Heart right ventricle (tissue), 16 donors: ENCODE measurements at regions not wholly inside any gene's neighbourhood (a gene's known extent, or its start where the extent isn't known, plus 50 kb on each side); places are given as distances from the start of the nearest gene placed in this dataset.

ENCODE experiments used
- ATAC-seq, 8 donors: fragments of 200-7000 bp; cut with Tn5 transposase; one replicate each; pipeline ENCODE4 v1.9.1; 2020; ENCODE audit warnings: mild to moderate bottlenecking in 8 of 8, moderate library complexity in 8 of 8, moderate number of reproducible peaks in 1 of 8
- DNase-seq, 2 donors: peaks; one replicate each; pipeline ENCODE4 v3.0.0-alpha.2; 2020
- H3K27ac ChIP-seq, 10 donors: fragments of 200-600 bp; sonication (generic) in 2 of 10; one replicate each; pipeline versions ENCODE4 v1.5.0 to v1.8.0; 2020 to 2022; ENCODE audit warnings: mild to moderate bottlenecking in 3 of 10
- H3K27me3 ChIP-seq, 7 donors: fragments of 200-600 bp; one replicate each; pipeline ENCODE4 v1.8.0; 2021 to 2022; ENCODE audit warnings: mild to moderate bottlenecking in 2 of 7
- H3K36me3 ChIP-seq, 9 donors: fragments of 200-600 bp; sonication (generic) in 1 of 9; one replicate each; pipeline versions ENCODE4 v1.5.0 to v1.8.0; 2020 to 2022; ENCODE audit warnings: mild to moderate bottlenecking in 2 of 9
- H3K4me1 ChIP-seq, 9 donors: fragments of 200-600 bp; sonication (generic) in 1 of 9; one replicate each; pipeline versions ENCODE4 v1.5.0 to v1.8.0; 2020 to 2022; ENCODE audit warnings: mild to moderate bottlenecking in 4 of 9
- H3K4me3 ChIP-seq, 10 donors: fragments of 200-600 bp; sonication (generic) in 2 of 10; one replicate each; pipeline versions ENCODE4 v1.5.0 to v1.8.0; 2020 to 2022; ENCODE audit warnings: mild to moderate bottlenecking in 7 of 10, moderate library complexity in 2 of 10
- H3K9me3 ChIP-seq, 11 donors: fragments of 200-600 bp in 10 of 11; sonication (generic) in 2 of 11; one replicate each; pipeline versions ENCODE4 v1.5.0 to v1.8.0; 2013 to 2022; ENCODE audit warnings: mild to moderate bottlenecking in 2 of 11, control low read depth in 1 of 11, moderate library complexity in 1 of 11
- CTCF ChIP-seq, 9 donors: fragments of 200-600 bp; sonication (generic) in 2 of 9; IDR thresholded peaks; one replicate each; pipeline versions ENCODE4 v1.5.0 to v1.8.0; 2021 to 2022; ENCODE audit warnings: antibody characterized with exemption in 9 of 9, mild to moderate bottlenecking in 5 of 9, moderate library complexity in 1 of 9
- WGBS, 2 donors: extraction: QIAGEN DNeasy Blood & Tissue Kit; methylation state at CpG; one replicate each; pipeline ENCODE4 v1.1.7; 2013; ENCODE audit warnings: inconsistent platforms in 1 of 2; 5-methylcytosine and 5-hydroxymethylcytosine counted together
- intact Hi-C, 10 donors: fragments of 100-400 bp; cut with DNase I; formaldehyde crosslinking; loops; one replicate each; pipeline versions ENCODE4 v1.11.1 to v1.14.2; 2022
- donor health status: Arrhythmogenic right ventricular cardiomyopathy.
- donor health status: ischemic (EF 13 %, LVEDD 7.1; RV severe dilation, severe dysfunction).
- donor health status: healthy with polysubstance abuse.
- donor health status: DM: no; HTN: yes; CAD: no.
- donor health status: DM: no; HTN: no; CAD: no.
- donor health status: ischemic (EF 25% LVEDD 6.9; RV normal size, moderate dysfunction).
- donor health status: ischemic (EF 25% LVEDD 5.7; RV mildly dilated, moderate dysfunction).
- donor health status: healthy.
- donor health status: DM: yes; HTN: yes; CAD: no.
- donor health status: Ischemic cardiomyopathy.
- donor health status: ischemic (EF 35%, LVEDD 5.7; RV mildly dilated, moderate dysfunction).
- donor health status: nonischemic (EF 11% LVEDD 7.7; RV severe dilation, severe dysfunction).
- donor health status: DM: yes; HTN: yes; CAD: no.
- donor health status: PGD.
- donor health status: ischemic (EF 29% LVEDD 5.4; RV normal size, mild dysfunction).
- donor health status: nonischemic (EF 23%, LVEDD 6.1; RV moderate dilation, normal function).

GRCh38 chr4:114320126-114320525 lies 278.5 kb upstream of the UGT8 start:
- 88% methylated on average over 2 of the region's 2 CpGs for WGBS, 2 donors
- H3K4me1 ChIP-seq: no peaks in the 10 kb centered on the region
- no peaks in the 10 kb centered on the region for H3K36me3 ChIP-seq
- no peak overlapping the region for H3K4me3 ChIP-seq
- no peak overlapping the region for H3K27ac ChIP-seq
- H3K27me3 ChIP-seq: no peaks in the 10 kb centered on the region
- peaks cover 0 to 8% (median 0%) of the 10 kb centered on the region in 11 donors for H3K9me3 ChIP-seq
- DNase-seq (no peak), ATAC-seq (no peak)
- no peak for TF ChIP-seq CTCF (IDR thresholded peaks at IDR 0.05)
- intact Hi-C loops: no loop called here

GRCh38 chr4:114321366-114321765 lies 277.2 kb upstream of the UGT8 start:
- DNase-seq: no peak

GRCh38 chr4:114323841-114324240 lies 274.8 kb upstream of the UGT8 start:
- no peak for ATAC-seq
- no peaks in the 10 kb centered on the region for H3K9me3 ChIP-seq
- TF ChIP-seq CTCF (IDR thresholded peaks at IDR 0.05): no peak
- intact Hi-C loops: no loop called here
- DNase-seq: no peak
- H3K36me3 ChIP-seq: no peaks in the 10 kb centered on the region
- no peak overlapping the region for H3K27ac ChIP-seq
- no peak overlapping the region for H3K4me3 ChIP-seq
- WGBS, 2 donors: 40 to 51% methylated on average over 3 of the region's 3 CpGs
- no peaks in the 10 kb centered on the region for H3K27me3 ChIP-seq
- no peaks in the 10 kb centered on the region for H3K4me1 ChIP-seq

More at GRCh38 chr4:114321366-114321765, 277.2 kb upstream of the UGT8 start:
- WGBS, 2 donors: 66 to 77% methylated on average over 3 of the region's 3 CpGs
- no peak overlapping the region for H3K4me3 ChIP-seq
- H3K27ac ChIP-seq: no peak overlapping the region
- intact Hi-C loops: no loop called here
- H3K36me3 ChIP-seq: no peaks in the 10 kb centered on the region
- no peaks in the 10 kb centered on the region for H3K9me3 ChIP-seq
- TF ChIP-seq CTCF (IDR thresholded peaks at IDR 0.05): no peak
- no peak for ATAC-seq
- H3K27me3 ChIP-seq: no peaks in the 10 kb centered on the region
- H3K4me1 ChIP-seq: no peaks in the 10 kb centered on the region

- 40 to 61% methylated on average over 1 of the region's 1 CpG for WGBS, 2 donors
- Histone ChIP-seq H3K27me3 (no peaks in the 10 kb centered on the region), H3K27ac (no peak overlapping the region), H3K36me3 (no peaks in the 10 kb centered on the region), H3K4me3 (no peak overlapping the region), H3K4me1 (no peaks in the 10 kb centered on the region), H3K9me3 (peaks cover 0 to 3% (median 0%) of the 10 kb centered on the region in 11 donors)
- intact Hi-C loops: no loop called here
- DNase-seq (no peak), ATAC-seq (no peak)
- no peak for TF ChIP-seq CTCF (IDR thresholded peaks at IDR 0.05)
Measured at GRCh38 chr4:114326358-114326757, 272.2 kb upstream of the UGT8 start.
